A549 (cell line): ENCODE measurements at regions not wholly inside any gene's neighbourhood (a gene's known extent, or its start where the extent isn't known, plus 50 kb on each side); places are given as distances from the start of the nearest gene placed in this dataset.

Experiments used
- CBX2 ChIP-seq: fragments of 200-600 bp; sonication (generic); IDR thresholded peaks from 2 replicates; pipeline ENCODE4 v1.6.1; 2016; ENCODE audit warnings: low read depth, mild to moderate bottlenecking, borderline replicate concordance
- EP300 ChIP-seq, 2 experiments: fragments of >200 bp; sonication (Bioruptor Twin); formaldehyde crosslinking; IDR thresholded peaks; 2 replicates in 1 of 2; 3 replicates in 1 of 2; pipeline ENCODE4 v1.6.1; 2016 to 2017
- ESRRA ChIP-seq: fragments of 150-350 bp; IDR thresholded peaks from 2 replicates; pipeline ENCODE4 v1.6.1; 2014; ENCODE audit warnings: mild to moderate bottlenecking, low read length, borderline replicate concordance
- MYC ChIP-seq: IDR thresholded peaks from 2 replicates; pipeline ENCODE4 v1.6.1; 2012; ENCODE audit warnings: mild to moderate bottlenecking, inconsistent platforms, low read length, improper control_type of control experiment, borderline replicate concordance
- RAD21 ChIP-seq, 2 experiments: fragments of >200 bp in 1 of 2; sonication (Bioruptor Twin) in 1 of 2; formaldehyde crosslinking in 1 of 2; IDR thresholded peaks in 1 of 2; conservative IDR thresholded peaks in 1 of 2; 2 replicates in 1 of 2; 3 replicates in 1 of 2; pipeline ENCODE4 v1.6.1; 2012 to 2018; ENCODE audit warnings: inconsistent platforms in 1 of 2
- TF ChIP-seq, protein P1 (sequence below): fragments of >200 bp; sonication (Bioruptor Twin); formaldehyde crosslinking; IDR thresholded peaks from 3 replicates; pipeline ENCODE4 v1.5.1; 2016
- TF ChIP-seq, protein P2 (sequence below): IDR thresholded peaks from 2 replicates; pipeline ENCODE4 v1.6.1; 2012

DNA sequence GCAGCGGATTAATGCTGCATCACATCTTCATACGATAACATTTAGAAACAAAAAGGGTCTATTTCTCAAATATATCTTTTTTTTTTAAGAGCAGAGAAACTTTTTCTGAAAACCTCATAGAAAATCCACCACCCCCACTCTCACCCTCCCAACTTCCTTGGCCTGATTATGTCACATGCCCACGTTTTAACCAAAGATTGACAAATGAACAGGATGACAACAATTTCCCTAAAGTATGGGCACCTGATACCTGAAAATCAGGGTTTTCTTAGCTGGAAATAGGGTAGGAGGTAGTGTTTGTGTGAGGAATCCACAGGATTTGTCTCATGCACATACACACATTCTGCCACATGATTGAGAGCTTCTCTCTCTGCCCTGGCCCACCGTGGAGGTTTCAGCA lies 74.7 kb upstream of the MDM1 start:
- no peak for TF ChIP-seq RAD21 (conservative IDR thresholded peaks at IDR 0.05 in 1 of 2, IDR thresholded peaks at IDR 0.05 in 1 of 2)
- TF ChIP-seq MYC, result no peak
- TF ChIP-seq, protein P1, sequence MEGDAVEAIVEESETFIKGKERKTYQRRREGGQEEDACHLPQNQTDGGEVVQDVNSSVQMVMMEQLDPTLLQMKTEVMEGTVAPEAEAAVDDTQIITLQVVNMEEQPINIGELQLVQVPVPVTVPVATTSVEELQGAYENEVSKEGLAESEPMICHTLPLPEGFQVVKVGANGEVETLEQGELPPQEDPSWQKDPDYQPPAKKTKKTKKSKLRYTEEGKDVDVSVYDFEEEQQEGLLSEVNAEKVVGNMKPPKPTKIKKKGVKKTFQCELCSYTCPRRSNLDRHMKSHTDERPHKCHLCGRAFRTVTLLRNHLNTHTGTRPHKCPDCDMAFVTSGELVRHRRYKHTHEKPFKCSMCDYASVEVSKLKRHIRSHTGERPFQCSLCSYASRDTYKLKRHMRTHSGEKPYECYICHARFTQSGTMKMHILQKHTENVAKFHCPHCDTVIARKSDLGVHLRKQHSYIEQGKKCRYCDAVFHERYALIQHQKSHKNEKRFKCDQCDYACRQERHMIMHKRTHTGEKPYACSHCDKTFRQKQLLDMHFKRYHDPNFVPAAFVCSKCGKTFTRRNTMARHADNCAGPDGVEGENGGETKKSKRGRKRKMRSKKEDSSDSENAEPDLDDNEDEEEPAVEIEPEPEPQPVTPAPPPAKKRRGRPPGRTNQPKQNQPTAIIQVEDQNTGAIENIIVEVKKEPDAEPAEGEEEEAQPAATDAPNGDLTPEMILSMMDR, result no peak
- no peak for TF ChIP-seq EP300 (IDR thresholded peaks at IDR 0.05)
- no peak for TF ChIP-seq CBX2
- TF ChIP-seq ESRRA, result no peak
- TF ChIP-seq, protein P2, sequence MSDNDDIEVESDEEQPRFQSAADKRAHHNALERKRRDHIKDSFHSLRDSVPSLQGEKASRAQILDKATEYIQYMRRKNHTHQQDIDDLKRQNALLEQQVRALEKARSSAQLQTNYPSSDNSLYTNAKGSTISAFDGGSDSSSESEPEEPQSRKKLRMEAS, result no peak
